IMR-90 (cell line): ENCODE measurements at regions not wholly inside any gene's neighbourhood (a gene's known extent, or its start where the extent isn't known, plus 50 kb on each side); places are given as distances from the start of the nearest gene placed in this dataset.

Source experiments
- ATAC-seq: fragments of 200-7000 bp; cut with Tn5 transposase; 2 replicates; pipeline ENCODE4 v1.9.1; 2020; ENCODE audit warnings: low read depth, mild to moderate bottlenecking, moderate library complexity
- BruUV-seq: library from RNA; stranded (reverse); fragments of 400-500 nt; replicated peaks from 2 replicates; lab custom pipeline; 2021; lab: Mats Ljungman, UMichigan
- CTCF ChIA-PET: fragments of 300-600 bp; formaldehyde crosslinking; extraction: SDS; loops from one replicate; lab custom pipeline; 2021; ENCODE audit warnings: antibody characterized with exemption; lab: Yijun Ruan, JAX
- POLR2A ChIA-PET: fragments of 300-600 bp; sonication (Branson Sonifier 250); formaldehyde crosslinking; loops from one replicate; lab custom pipeline; 2022; ENCODE audit warnings: antibody characterized with exemption; ENCODE audit not compliant: unreplicated experiment; lab: Charles Lee
- DNase-seq: peaks from one replicate; pipeline ENCODE4 v3.0.0; 2013
- H2AFZ ChIP-seq: replicated peaks from 2 replicates; pipeline ENCODE3; 2013; ENCODE audit warnings: low read length, mild to moderate bottlenecking; ENCODE audit not compliant: poor library complexity
- H2AK5ac ChIP-seq: 2 replicates; pipeline ENCODE4 v1.6.1; 2013; ENCODE audit warnings: low read depth, low read length, inconsistent platforms
- H2AK9ac ChIP-seq: replicated peaks from 2 replicates; pipeline ENCODE3; 2013; ENCODE audit warnings: mild to moderate bottlenecking, low read depth, low read length, moderate library complexity; ENCODE audit not compliant: poor library complexity
- H2BK120ac ChIP-seq: 2 replicates; pipeline ENCODE4 v1.6.1; 2013; ENCODE audit warnings: low read depth, low read length, inconsistent platforms
- H2BK15ac ChIP-seq: 3 replicates; pipeline ENCODE4 v1.6.1; 2013; ENCODE audit warnings: low read depth, low read length, inconsistent platforms
- H2BK20ac ChIP-seq: 2 replicates; pipeline ENCODE4 v1.6.1; 2013; ENCODE audit warnings: low read depth, mild to moderate bottlenecking, inconsistent platforms, low read length, moderate library complexity
- H2BK5ac ChIP-seq: 2 replicates; pipeline ENCODE4 v1.6.1; 2013; ENCODE audit warnings: mild to moderate bottlenecking, low read depth, low read length, inconsistent platforms; ENCODE audit not compliant: poor library complexity, severe bottlenecking
- H3K14ac ChIP-seq: replicated peaks from 2 replicates; pipeline ENCODE4 v1.6.1; 2013; ENCODE audit warnings: low read depth, low read length, inconsistent platforms
- H3K18ac ChIP-seq: 2 replicates; pipeline ENCODE4 v1.6.1; 2013; ENCODE audit warnings: low read depth, low read length, control low read depth
- H3K23ac ChIP-seq: 2 replicates; pipeline ENCODE4 v1.6.1; 2013; ENCODE audit warnings: low read depth, low read length, inconsistent platforms
- H3K27ac ChIP-seq: 2 replicates; pipeline ENCODE4 v1.5.1; 2013; ENCODE audit warnings: mild to moderate bottlenecking, control low read depth, low read length; ENCODE audit not compliant: insufficient read depth
- H3K27me3 ChIP-seq: 2 replicates; pipeline ENCODE4 v1.6.1; 2013; ENCODE audit warnings: low read length; ENCODE audit not compliant: control insufficient read depth, insufficient read depth
- H3K36me3 ChIP-seq: 2 replicates; pipeline ENCODE4 v1.6.1; 2013; ENCODE audit warnings: low read length, mixed read lengths; ENCODE audit not compliant: control insufficient read depth, insufficient read depth
- H3K4ac ChIP-seq: 2 replicates; pipeline ENCODE4 v1.6.1; 2013; ENCODE audit warnings: low read depth, low read length, inconsistent platforms
- H3K4me1 ChIP-seq: 2 replicates; pipeline ENCODE4 v1.6.1; 2013; ENCODE audit warnings: low read length, mixed read lengths; ENCODE audit not compliant: control insufficient read depth, insufficient read depth
- H3K4me2 ChIP-seq: 2 replicates; pipeline ENCODE4 v1.6.1; 2013; ENCODE audit warnings: low read depth, mild to moderate bottlenecking, control low read depth, low read length, moderate library complexity
- H3K4me3 ChIP-seq: 2 replicates; pipeline ENCODE4 v1.5.1; 2013; ENCODE audit warnings: low read depth, mild to moderate bottlenecking, control low read depth, low read length, moderate library complexity; ENCODE audit not compliant: insufficient read depth
- H3K56ac ChIP-seq: 2 replicates; pipeline ENCODE4 v1.6.1; 2013; ENCODE audit warnings: low read length, inconsistent platforms; ENCODE audit not compliant: insufficient read depth; ENCODE audit errors: extremely low read depth
- H3K79me1 ChIP-seq, 2 experiments: 2 replicates each; pipeline ENCODE4 v1.6.1; 2013; ENCODE audit warnings: low read length in 2 of 2, inconsistent platforms in 1 of 2, low read depth in 1 of 2
- H3K9ac ChIP-seq: 2 replicates; pipeline ENCODE4 v1.6.1; 2013; ENCODE audit warnings: low read depth, low read length, control low read depth
- H3K9me1 ChIP-seq: 2 replicates; pipeline ENCODE4 v1.6.1; 2013; ENCODE audit warnings: low read length, inconsistent platforms; ENCODE audit not compliant: insufficient read depth
- H3K9me3 ChIP-seq: 2 replicates; pipeline ENCODE4 v1.6.1; 2013; ENCODE audit warnings: low read length; ENCODE audit not compliant: control insufficient read depth, insufficient read depth
- H4K20me1 ChIP-seq: 2 replicates; pipeline ENCODE4 v1.6.1; 2013; ENCODE audit warnings: low read length, inconsistent platforms; ENCODE audit not compliant: insufficient read depth
- H4K5ac ChIP-seq: 2 replicates; pipeline ENCODE4 v1.6.1; 2013; ENCODE audit warnings: mild to moderate bottlenecking, low read depth, low read length, control low read depth
- H4K8ac ChIP-seq, 2 experiments: 2 replicates each; pipeline ENCODE4 v1.6.1; 2013; ENCODE audit warnings: low read depth in 2 of 2, low read length in 2 of 2, control low read depth in 1 of 2, inconsistent platforms in 1 of 2
- H4K91ac ChIP-seq: 2 replicates; pipeline ENCODE4 v1.6.1; 2013; ENCODE audit warnings: low read depth, low read length, inconsistent platforms; ENCODE audit not compliant: insufficient read depth
- BHLHE40 ChIP-seq: fragments of 150-350 bp; IDR thresholded peaks from 2 replicates; pipeline ENCODE4 v1.6.1; 2016; ENCODE audit warnings: mild to moderate bottlenecking, low read depth, low read length
- CEBPB ChIP-seq: IDR thresholded peaks from 2 replicates; pipeline ENCODE4 v1.6.1; 2012; ENCODE audit warnings: low read depth, low read length, improper control_type of control experiment
- CHD1 ChIP-seq: IDR thresholded peaks from 2 replicates; pipeline ENCODE4 v1.6.1; 2012; ENCODE audit warnings: low read depth, low read length, improper control_type of control experiment
- CTCF ChIP-seq: conservative IDR thresholded peaks from 2 replicates; pipeline ENCODE4 v1.5.1; 2012; ENCODE audit warnings: mild to moderate bottlenecking, low read depth, low read length, improper control_type of control experiment
- FOS ChIP-seq: fragments of 150-350 bp; IDR thresholded peaks from 2 replicates; pipeline ENCODE4 v1.6.1; 2016; ENCODE audit warnings: low read depth, low read length
- MAFK ChIP-seq: IDR thresholded peaks from 2 replicates; pipeline ENCODE4 v1.6.1; 2012; ENCODE audit warnings: low read depth, low read length, improper control_type of control experiment
- MAZ ChIP-seq: IDR thresholded peaks from 2 replicates; pipeline ENCODE4 v1.6.1; 2012; ENCODE audit warnings: low read depth, mild to moderate bottlenecking, low read length, improper control_type of control experiment, moderate library complexity, borderline replicate concordance
- MXI1 ChIP-seq: IDR thresholded peaks from 2 replicates; pipeline ENCODE4 v1.6.1; 2012; ENCODE audit warnings: low read depth, mild to moderate bottlenecking, low read length, moderate library complexity, borderline replicate concordance
- NFE2L2 ChIP-seq: fragments of 150-350 bp; IDR thresholded peaks from 2 replicates; pipeline ENCODE4 v1.6.1; 2016; ENCODE audit warnings: low read depth, mild to moderate bottlenecking, low read length
- POLR2A ChIP-seq: IDR thresholded peaks from 2 replicates; pipeline ENCODE4 v1.6.1; 2012; ENCODE audit warnings: mild to moderate bottlenecking, low read depth, low read length
- RAD21 ChIP-seq: IDR thresholded peaks from 2 replicates; pipeline ENCODE4 v1.6.1; 2012; ENCODE audit warnings: low read length, improper control_type of control experiment
- RCOR1 ChIP-seq: IDR thresholded peaks from 2 replicates; pipeline ENCODE4 v1.6.1; 2012; ENCODE audit warnings: mild to moderate bottlenecking, low read length, improper control_type of control experiment; ENCODE audit not compliant: insufficient replicate concordance
- RFX5 ChIP-seq: IDR thresholded peaks from 2 replicates; pipeline ENCODE4 v1.8.0; 2012; ENCODE audit warnings: low read depth, mild to moderate bottlenecking, low read length, moderate library complexity
- SMC3 ChIP-seq: fragments of 150-350 bp; IDR thresholded peaks from 2 replicates; pipeline ENCODE4 v1.6.1; 2016; ENCODE audit warnings: low read depth, mild to moderate bottlenecking, antibody characterized with exemption, low read length, moderate library complexity
- WGBS, 2 experiments: methylation state at CpG; one replicate each; pipeline versions ENCODE4 v1.1.5 to v1.1.7; 2013; ENCODE audit warnings: missing lambda C conversion rate in 2 of 2; ENCODE audit not compliant: insufficient read length in 1 of 2; ENCODE audit errors: extremely low coverage in 2 of 2; 5-methylcytosine and 5-hydroxymethylcytosine counted together
- dilution Hi-C: fragments of 300-500 bp; cut with HindIII; formaldehyde crosslinking; loops from one replicate; pipeline ENCODE4 v1.14.3; 2018; ENCODE audit warnings: low sequenced_read_pairs; ENCODE audit not compliant: unreplicated experiment
- in situ Hi-C: fragments of 300-500 bp; cut with MboI; formaldehyde crosslinking; loops from 3 replicates; pipeline ENCODE4 v1.14.3; 2019; ENCODE audit warnings: low sequenced_read_pairs, inconsistent platforms, mixed read lengths
- intact Hi-C: fragments of 100-400 bp; cut with micrococcal nuclease; formaldehyde crosslinking; loops from 2 replicates; pipeline ENCODE4 v1.10.0; 2022
- TF ChIP-seq, protein P1 (sequence below): fragments of 150-350 bp; IDR thresholded peaks from 2 replicates; pipeline ENCODE4 v1.6.1; 2016; ENCODE audit warnings: low read depth, mild to moderate bottlenecking, low read length, moderate library complexity, borderline replicate concordance
- TF ChIP-seq, protein P2 (sequence below): fragments of 150-350 bp; IDR thresholded peaks from 2 replicates; pipeline ENCODE4 v1.6.1; 2017; ENCODE audit warnings: mild to moderate bottlenecking, antibody characterized with exemption, low read length, low read depth

GRCh38 chr6:4608361-4609115, 167.7 kb upstream of the CDYL start:
- dilution Hi-C loops, result no loop called here
- TF ChIP-seq MXI1, result no peak
- no peak for TF ChIP-seq SMC3
- no peak for TF ChIP-seq POLR2A
- TF ChIP-seq CEBPB, result no peak
- TF ChIP-seq, protein P1, sequence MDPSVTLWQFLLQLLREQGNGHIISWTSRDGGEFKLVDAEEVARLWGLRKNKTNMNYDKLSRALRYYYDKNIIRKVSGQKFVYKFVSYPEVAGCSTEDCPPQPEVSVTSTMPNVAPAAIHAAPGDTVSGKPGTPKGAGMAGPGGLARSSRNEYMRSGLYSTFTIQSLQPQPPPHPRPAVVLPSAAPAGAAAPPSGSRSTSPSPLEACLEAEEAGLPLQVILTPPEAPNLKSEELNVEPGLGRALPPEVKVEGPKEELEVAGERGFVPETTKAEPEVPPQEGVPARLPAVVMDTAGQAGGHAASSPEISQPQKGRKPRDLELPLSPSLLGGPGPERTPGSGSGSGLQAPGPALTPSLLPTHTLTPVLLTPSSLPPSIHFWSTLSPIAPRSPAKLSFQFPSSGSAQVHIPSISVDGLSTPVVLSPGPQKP, result no peak
- no peak for TF ChIP-seq RAD21
- TF ChIP-seq MAFK, result no peak
- TF ChIP-seq RCOR1, result no peak
- no peak for TF ChIP-seq NFE2L2
- TF ChIP-seq CHD1, result no peak
- no peak for TF ChIP-seq MAZ
- no peak for TF ChIP-seq RFX5
- no peak for TF ChIP-seq CTCF
- no peak for TF ChIP-seq FOS
- no peak for TF ChIP-seq BHLHE40
- TF ChIP-seq, protein P2, sequence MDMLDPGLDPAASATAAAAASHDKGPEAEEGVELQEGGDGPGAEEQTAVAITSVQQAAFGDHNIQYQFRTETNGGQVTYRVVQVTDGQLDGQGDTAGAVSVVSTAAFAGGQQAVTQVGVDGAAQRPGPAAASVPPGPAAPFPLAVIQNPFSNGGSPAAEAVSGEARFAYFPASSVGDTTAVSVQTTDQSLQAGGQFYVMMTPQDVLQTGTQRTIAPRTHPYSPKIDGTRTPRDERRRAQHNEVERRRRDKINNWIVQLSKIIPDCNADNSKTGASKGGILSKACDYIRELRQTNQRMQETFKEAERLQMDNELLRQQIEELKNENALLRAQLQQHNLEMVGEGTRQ, result no peak
- H4K91ac ChIP-seq, result 0 out of 2 replicates have a peak overlapping the region, but pooled peaks have one; percentile 15
- H3K9me1 ChIP-seq, result peaks cover 11% of the 10 kb centered on the region; the same call in 1 of the 2 replicates
- H2AK9ac ChIP-seq, result no peak overlapping the region
- in situ Hi-C loops, result no loop called here
- no peak overlapping the region for H4K8ac ChIP-seq
- no peak overlapping the region for H3K18ac ChIP-seq
- no peaks in the 10 kb centered on the region for H3K27me3 ChIP-seq
- no peaks in the 10 kb centered on the region for H3K36me3 ChIP-seq
- H3K79me1 ChIP-seq, result no peaks in the 10 kb centered on the region
- no peak overlapping the region for H2BK20ac ChIP-seq
- H3K4ac ChIP-seq, result no peak overlapping the region
- WGBS, 2 experiments, result 87% methylated on average over 11 of the region's 23 CpGs; no CpG with 5 or more reads in 1 of the 2 experiments
- H3K9me3 ChIP-seq, result no peaks in the 10 kb centered on the region
- no peak overlapping the region for H3K14ac ChIP-seq
- H4K5ac ChIP-seq, result no peak overlapping the region
- H3K9ac ChIP-seq, result no peak overlapping the region
- H3K23ac ChIP-seq, result no peak overlapping the region
- no peak overlapping the region for H3K56ac ChIP-seq
- BruUV-seq, result no TSS peak
- no peak for DNase-seq
- H2BK15ac ChIP-seq, result no peak overlapping the region
- H3K27ac ChIP-seq, result no peak overlapping the region
- H2AFZ ChIP-seq, result no peak overlapping the region
- H2AK5ac ChIP-seq, result no peak overlapping the region
- ChIA-PET POLR2A (no interaction called here), CTCF (interaction anchor here (1.3 kb wide), 1 partner anchor 8 kb away, joined by 3 read pairs; no protein-coding TSS in a partner anchor)
- H3K4me1 ChIP-seq, result peaks cover 12% of the 10 kb centered on the region
- intact Hi-C loops, result no loop called here
- no peak overlapping the region for H2BK5ac ChIP-seq
- ATAC-seq, result no peak
- H2BK120ac ChIP-seq, result no peak overlapping the region
- no peak overlapping the region for H3K4me2 ChIP-seq
- no peak overlapping the region for H3K4me3 ChIP-seq
- H4K20me1 ChIP-seq, result no peaks in the 10 kb centered on the region
